GM19324 (cell line): ENCODE measurements at regions not wholly inside any gene's neighbourhood (a gene's known extent, or its start where the extent isn't known, plus 50 kb on each side); places are given as distances from the start of the nearest gene placed in this dataset.

Experiments used
- ATAC-seq: cut with Tn5 transposase; IDR thresholded peaks from one replicate; pipeline ENCODE4 v1.9.1; 2021; ENCODE audit warnings: mild to moderate bottlenecking, moderate library complexity; ENCODE audit not compliant: unreplicated experiment, low FRiP score

- no peak for ATAC-seq
Measured at GRCh38 chr18:45456090-45457021, 158.9 kb upstream of the SLC14A2 start.

GRCh38 chr18:45458033-45458432 is 157.2 kb upstream of the SLC14A2 start:
- ATAC-seq: no peak

- ATAC-seq: no peak
Measured at GRCh38 chr18:45462179-45462578, 153.1 kb upstream of the SLC14A2 start.

- ATAC-seq: no peak
Measured at GRCh38 chr18:45463451-45463850, 151.8 kb upstream of the SLC14A2 start.

- ATAC-seq: no peak
Measured at GRCh38 chr18:45464619-45465018, 150.7 kb upstream of the SLC14A2 start.

- ATAC-seq: no peak
Measured at GRCh38 chr18:45467293-45467692, 148.0 kb upstream of the SLC14A2 start.

- ATAC-seq: no peak
Measured at GRCh38 chr18:45467945-45468344, 147.3 kb upstream of the SLC14A2 start.

GRCh38 chr18:45478889-45479288 is 136.4 kb upstream of the SLC14A2 start:
- ATAC-seq: no peak

- no peak for ATAC-seq
Measured at GRCh38 chr18:45480219-45481015, 134.9 kb upstream of the SLC14A2 start.

- no peak for ATAC-seq
Measured at GRCh38 chr18:45481821-45482220, 133.5 kb upstream of the SLC14A2 start.

- ATAC-seq: no peak
Measured at GRCh38 chr18:45482286-45482685, 133.0 kb upstream of the SLC14A2 start.

GRCh38 chr18:45487581-45487980 is 127.7 kb upstream of the SLC14A2 start:
- ATAC-seq: no peak

- ATAC-seq: no peak
Measured at GRCh38 chr18:45488645-45489044, 126.6 kb upstream of the SLC14A2 start.

GRCh38 chr18:45493830-45494229 is 121.4 kb upstream of the SLC14A2 start:
- no peak for ATAC-seq

GRCh38 chr18:45494811-45495210 is 120.5 kb upstream of the SLC14A2 start:
- ATAC-seq: no peak

- no peak for ATAC-seq
Measured at GRCh38 chr18:45496741-45497140, 118.5 kb upstream of the SLC14A2 start.

GRCh38 chr18:45497595-45498286 is 117.5 kb upstream of the SLC14A2 start:
- no peak for ATAC-seq

GRCh38 chr18:45498287-45498658 is 117.0 kb upstream of the SLC14A2 start:
- ATAC-seq: no peak

- no peak for ATAC-seq
Measured at GRCh38 chr18:45503990-45504389, 111.3 kb upstream of the SLC14A2 start.

GRCh38 chr18:45505497-45506206 is 109.6 kb upstream of the SLC14A2 start:
- no peak for ATAC-seq
